Aorta (tissue), 5 donors: ENCODE measurements at regions not wholly inside any gene's neighbourhood (a gene's known extent, or its start where the extent isn't known, plus 50 kb on each side); places are given as distances from the start of the nearest gene placed in this dataset.

Experiments used
- ATAC-seq: fragments of 200-7000 bp; cut with Tn5 transposase; one replicate; pipeline ENCODE4 v1.9.1; 2022; ENCODE audit warnings: moderate library complexity; ENCODE audit not compliant: low FRiP score
- DNase-seq, 2 donors: peaks; one replicate each; pipeline ENCODE4 v3.0.0-alpha.2; 2020
- H3K27ac ChIP-seq, 2 donors: one replicate each; pipeline ENCODE4 v1.5.1; 2013; ENCODE audit warnings: low read length in 2 of 2, mild to moderate bottlenecking in 2 of 2, moderate library complexity in 2 of 2, control low read depth in 1 of 2, inconsistent platforms in 1 of 2, low read depth in 1 of 2
- H3K27me3 ChIP-seq, 2 donors: one replicate each; pipeline ENCODE4 v1.6.1; 2013; ENCODE audit warnings: control low read depth in 1 of 2, low read length in 1 of 2, mild to moderate bottlenecking in 1 of 2, moderate library complexity in 1 of 2; ENCODE audit not compliant: insufficient read depth in 2 of 2, control insufficient read depth in 1 of 2
- H3K36me3 ChIP-seq, 2 donors: one replicate each; pipeline ENCODE4 v1.6.1; 2013; ENCODE audit warnings: control low read depth in 1 of 2, low read length in 1 of 2, mild to moderate bottlenecking in 1 of 2; ENCODE audit not compliant: insufficient read depth in 2 of 2, control insufficient read depth in 1 of 2
- H3K4me1 ChIP-seq, 2 donors: one replicate each; pipeline ENCODE4 v1.6.1; 2013; ENCODE audit warnings: low read length in 2 of 2, control low read depth in 1 of 2, mild to moderate bottlenecking in 1 of 2, moderate library complexity in 1 of 2; ENCODE audit not compliant: insufficient read depth in 2 of 2, control insufficient read depth in 1 of 2
- H3K4me3 ChIP-seq, 2 donors: one replicate each; pipeline ENCODE4 v1.5.1; 2013; ENCODE audit warnings: low read length in 2 of 2, control low read depth in 1 of 2, mild to moderate bottlenecking in 1 of 2
- H3K9me3 ChIP-seq: one replicate; pipeline ENCODE4 v1.6.1; 2013; ENCODE audit warnings: mild to moderate bottlenecking, low read length; ENCODE audit not compliant: control insufficient read depth
- WGBS, 2 donors: extraction: QIAGEN DNeasy Blood & Tissue Kit; methylation state at CpG; one replicate each; pipeline ENCODE4 v1.1.7; 2013; 5-methylcytosine and 5-hydroxymethylcytosine counted together
- intact Hi-C, 2 donors: fragments of 100-400 bp; cut with DNase I; formaldehyde crosslinking; loops; one replicate each; pipeline versions ENCODE4 v1.14.2 to v1.15.0; 2022
- donor health status: healthy with polysubstance abuse.
- donor health status: Bipolar disorder and iron deficiency.
- donor health status: DM: no; HTN: no; CAD: no.
- donor health status: DM: no; HTN: no; CAD: no.
- donor health status: DM: yes; HTN: yes; CAD: no.

GRCh38 chr10:130784326-130784725 lies 527.2 kb downstream of the TCERG1L start:
- no peaks in the 10 kb centered on the region for H3K27me3 ChIP-seq
- intact Hi-C loops = no loop called here

GRCh38 chr10:130786365-130786966 lies 525.1 kb downstream of the TCERG1L start:
- Histone ChIP-seq H3K36me3 (no peaks in the 10 kb centered on the region), H3K27me3 (no peaks in the 10 kb centered on the region), H3K4me3 (no peak overlapping the region), H3K4me1 (no peaks in the 10 kb centered on the region), H3K27ac (no peak overlapping the region), H3K9me3 (no peaks in the 10 kb centered on the region)
- WGBS, 2 donors = 74 to 78% methylated on average over 19 to 20 of the region's 20 CpGs
- no peak for ATAC-seq
- intact Hi-C loops = no loop called here
- no peak for DNase-seq

More at GRCh38 chr10:130784326-130784725, 527.2 kb downstream of the TCERG1L start:
- 80 to 83% methylated on average over 10 to 12 of the region's 12 CpGs for WGBS, 2 donors
- Histone ChIP-seq H3K4me3 (no peak overlapping the region), H3K9me3 (no peaks in the 10 kb centered on the region), H3K27ac (no peak overlapping the region), H3K4me1 (no peaks in the 10 kb centered on the region), H3K36me3 (no peaks in the 10 kb centered on the region)
- no peak for DNase-seq
- no peak for ATAC-seq

GRCh38 chr10:130787243-130787642 lies 524.3 kb downstream of the TCERG1L start:
- no peaks in the 10 kb centered on the region for H3K4me1 ChIP-seq
- DNase-seq (no peak), ATAC-seq (no peak)
- intact Hi-C loops = no loop called here
- no peak overlapping the region for H3K27ac ChIP-seq
- WGBS, 2 donors = 14 to 22% methylated on average over 3 of the region's 3 CpGs
- H3K9me3 ChIP-seq = no peaks in the 10 kb centered on the region
- H3K27me3 ChIP-seq = no peaks in the 10 kb centered on the region
- no peak overlapping the region for H3K4me3 ChIP-seq
- no peaks in the 10 kb centered on the region for H3K36me3 ChIP-seq

GRCh38 chr10:130787821-130788220 lies 523.7 kb downstream of the TCERG1L start:
- Histone ChIP-seq H3K9me3 (no peaks in the 10 kb centered on the region), H3K36me3 (no peaks in the 10 kb centered on the region), H3K4me1 (no peaks in the 10 kb centered on the region), H3K27ac (no peak overlapping the region), H3K27me3 (no peaks in the 10 kb centered on the region), H3K4me3 (no peak overlapping the region)
- intact Hi-C loops = no loop called here
- ATAC-seq (no peak), DNase-seq (no peak)
- 27 to 31% methylated on average over 4 of the region's 4 CpGs for WGBS, 2 donors

- Histone ChIP-seq H3K27ac (no peak overlapping the region), H3K9me3 (no peaks in the 10 kb centered on the region), H3K4me1 (no peaks in the 10 kb centered on the region), H3K36me3 (no peaks in the 10 kb centered on the region), H3K27me3 (no peaks in the 10 kb centered on the region), H3K4me3 (no peak overlapping the region)
- intact Hi-C loops = no loop called here
- peak; percentile 51 for ATAC-seq
- WGBS, 2 donors = 26 to 27% methylated on average over 2 of the region's 2 CpGs
- DNase-seq = no peak
These were observed 521.2 kb downstream of the TCERG1L start for GRCh38 chr10:130790339-130790738.

- Histone ChIP-seq H3K36me3 (no peaks in the 10 kb centered on the region), H3K27me3 (no peaks in the 10 kb centered on the region), H3K4me1 (no peaks in the 10 kb centered on the region), H3K27ac (no peak overlapping the region), H3K4me3 (no peak overlapping the region), H3K9me3 (no peaks in the 10 kb centered on the region)
- 81 to 85% methylated on average over 15 of the region's 15 CpGs for WGBS, 2 donors
- ATAC-seq (no peak), DNase-seq (no peak)
- intact Hi-C loops = no loop called here
These were observed 519.2 kb downstream of the TCERG1L start for GRCh38 chr10:130792096-130792845.

- 61 to 77% methylated on average over 11 of the region's 11 CpGs for WGBS, 2 donors
- DNase-seq (peak in 1 of 2 donors; percentile 25), ATAC-seq (no peak)
- Histone ChIP-seq H3K4me1 (no peaks in the 10 kb centered on the region), H3K27me3 (no peaks in the 10 kb centered on the region), H3K9me3 (no peaks in the 10 kb centered on the region), H3K36me3 (no peaks in the 10 kb centered on the region), H3K4me3 (no peak overlapping the region), H3K27ac (no peak overlapping the region)
- intact Hi-C loops = no loop called here
These were observed 515.7 kb downstream of the TCERG1L start for GRCh38 chr10:130795819-130796218.

- Histone ChIP-seq H3K27ac (no peak overlapping the region), H3K27me3 (no peaks in the 10 kb centered on the region), H3K9me3 (peaks cover 2% of the 10 kb centered on the region), H3K36me3 (no peaks in the 10 kb centered on the region), H3K4me1 (no peaks in the 10 kb centered on the region), H3K4me3 (no peak overlapping the region)
- 34 to 54% methylated on average over 6 of the region's 6 CpGs for WGBS, 2 donors
- DNase-seq (no peak), ATAC-seq (no peak)
- intact Hi-C loops = no loop called here
These were observed 512.0 kb downstream of the TCERG1L start for GRCh38 chr10:130799532-130799931.

- no peak for ATAC-seq
- WGBS, 2 donors = 89 to 93% methylated on average over 12 of the region's 12 CpGs
These were observed 511.2 kb downstream of the TCERG1L start for GRCh38 chr10:130800281-130800680.

More at GRCh38 chr10:130800281-130800680, 511.2 kb downstream of the TCERG1L start:
- no peak for DNase-seq
- H3K27me3 ChIP-seq = no peaks in the 10 kb centered on the region
- peaks cover 2% of the 10 kb centered on the region for H3K9me3 ChIP-seq
- H3K4me3 ChIP-seq = no peak overlapping the region
- H3K27ac ChIP-seq = no peak overlapping the region
- no peaks in the 10 kb centered on the region for H3K36me3 ChIP-seq
- no peaks in the 10 kb centered on the region for H3K4me1 ChIP-seq
- intact Hi-C loops = no loop called here
